Inflammatory macrophage (primary cell): ENCODE measurements at regions not wholly inside any gene's neighbourhood (a gene's known extent, or its start where the extent isn't known, plus 50 kb on each side); places are given as distances from the start of the nearest gene placed in this dataset.
A peak's percentile ranks its signal among the peaks of the same experiment; 100 is the strongest.
"Not testable (repeated sequence)": the region's sequence is repeated elsewhere in the genome, so short reads cannot be mapped to it uniquely, and the experiment has no call there.

Experiments used
- DNase-seq, 2 donors: peaks; one replicate each; pipeline ENCODE4 v3.0.0-alpha.2; 2020 to 2022

- no peak for DNase-seq
Observed at GRCh38 chr1:72371259-72372035, 89.1 kb upstream of the NEGR1 start.

- DNase-seq, result not testable (repeated sequence)
Observed at GRCh38 chr1:72370836-72371235, 88.5 kb upstream of the NEGR1 start.

GRCh38 chr1:72369069-72369757, 86.9 kb upstream of the NEGR1 start:
- DNase-seq, result no peak

GRCh38 chr1:72366466-72366865, 84.1 kb upstream of the NEGR1 start:
- peak; percentile 28 to 42 for DNase-seq

GRCh38 chr1:72365693-72366092, 83.4 kb upstream of the NEGR1 start:
- DNase-seq, result no peak

GRCh38 chr1:72362538-72362937, 80.2 kb upstream of the NEGR1 start:
- no peak for DNase-seq

- no peak for DNase-seq
Observed at GRCh38 chr1:72357411-72357810, 75.1 kb upstream of the NEGR1 start.

GRCh38 chr1:72355899-72356298, 73.6 kb upstream of the NEGR1 start:
- no peak for DNase-seq

GRCh38 chr1:72341661-72342060, 59.3 kb upstream of the NEGR1 start:
- no peak for DNase-seq

GRCh38 chr1:72336776-72337175, 54.4 kb upstream of the NEGR1 start:
- DNase-seq, result no peak
